Kidney glomerular epithelial cell (primary cell): ENCODE measurements at regions not wholly inside any gene's neighbourhood (a gene's known extent, or its start where the extent isn't known, plus 50 kb on each side); places are given as distances from the start of the nearest gene placed in this dataset.
A peak's percentile ranks its signal among the peaks of the same experiment; 100 is the strongest.

ENCODE experiments used
- DNase-seq: peaks from one replicate; lab custom pipeline; 2025; lab: John Stamatoyannopoulos, UW

DNA sequence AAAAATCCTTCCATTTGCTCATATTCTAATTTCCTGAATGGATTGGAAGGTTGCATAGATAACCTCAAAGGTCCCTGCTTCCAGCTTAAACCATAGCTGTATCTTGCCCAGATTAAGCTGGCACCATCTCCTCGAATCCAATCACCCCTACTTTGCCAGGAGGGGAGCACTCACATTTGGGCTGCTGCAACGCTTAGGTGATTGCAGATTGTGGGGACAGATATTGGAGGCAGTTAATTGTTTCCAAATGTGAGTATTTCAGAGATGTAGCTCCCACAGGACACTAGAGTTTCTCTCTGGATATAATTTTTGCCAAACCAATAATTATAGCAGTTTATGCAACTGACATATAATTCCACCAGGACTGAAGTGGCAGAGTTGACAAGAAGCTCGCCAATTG, 53.5 kb upstream of the ACSL1 start:
- no peak for DNase-seq

- no peak for DNase-seq
These were observed 56.5 kb upstream of the ACSL1 start for GRCh38 chr4:184882276-184882675.

- no peak for DNase-seq
These were observed 57.3 kb upstream of the ACSL1 start for GRCh38 chr4:184883024-184883423.

GRCh38 chr4:184884883-184885282, 59.1 kb upstream of the ACSL1 start:
- DNase-seq: no peak

- DNase-seq: no peak
These were observed 59.8 kb upstream of the ACSL1 start for GRCh38 chr4:184885602-184886001.

GRCh38 chr4:184887333-184887732, 61.6 kb upstream of the ACSL1 start:
- DNase-seq: no peak

GRCh38 chr4:184887947-184888346, 62.2 kb upstream of the ACSL1 start:
- no peak for DNase-seq

DNA sequence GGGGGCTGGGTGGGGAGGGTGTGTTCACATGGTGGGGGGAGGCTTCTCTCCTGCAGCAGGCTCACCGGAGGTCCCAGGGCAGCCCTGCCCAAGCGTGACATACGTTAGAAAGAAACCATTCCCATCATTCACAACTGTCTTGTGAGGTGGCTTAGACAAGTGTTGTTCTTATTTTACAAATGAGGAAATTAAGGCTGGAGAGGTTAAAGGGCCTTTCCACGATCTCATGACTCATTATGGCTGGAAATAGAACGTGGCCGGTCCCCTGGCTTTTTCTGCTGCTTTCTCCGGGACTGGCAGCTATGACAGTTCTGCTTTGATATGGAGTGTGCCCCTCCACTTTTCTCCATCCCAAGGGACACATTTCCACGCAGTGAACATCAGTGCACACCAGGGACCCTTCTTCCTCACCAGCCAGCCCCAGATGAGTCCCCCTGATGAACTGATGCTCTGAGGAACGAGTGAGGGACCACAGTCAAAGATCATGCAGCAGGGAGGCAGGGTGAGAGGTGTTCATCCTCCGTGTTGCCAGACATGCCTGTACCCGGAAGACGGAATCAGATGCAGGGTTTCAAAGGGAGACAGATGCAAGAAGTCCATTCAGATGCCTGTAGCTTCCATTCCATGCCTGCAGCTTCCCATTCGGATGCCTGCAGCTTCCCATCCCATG, 64.0 kb upstream of the ACSL1 start:
- DNase-seq: no peak

DNA sequence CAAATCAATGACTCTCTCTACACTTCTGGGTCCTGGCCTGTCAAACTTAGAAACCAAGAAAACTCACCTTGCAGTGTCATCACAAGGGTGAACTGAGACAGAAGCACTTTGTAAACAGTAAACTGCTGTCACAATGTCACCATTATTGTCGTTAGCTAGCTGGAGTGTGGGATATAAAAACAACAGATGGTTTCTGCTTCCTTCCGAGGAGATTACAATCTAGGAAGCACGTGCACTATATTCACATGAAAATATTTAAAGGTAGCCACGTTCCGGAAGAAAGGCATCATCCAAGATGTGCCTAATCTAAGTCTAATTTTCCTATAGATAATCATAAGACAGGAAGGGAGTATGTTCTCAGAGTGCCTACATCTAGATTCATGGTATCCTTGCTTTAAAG, 64.7 kb upstream of the ACSL1 start:
- no peak for DNase-seq

GRCh38 chr4:184891816-184892397, 66.1 kb upstream of the ACSL1 start:
- DNase-seq: no peak

DNA sequence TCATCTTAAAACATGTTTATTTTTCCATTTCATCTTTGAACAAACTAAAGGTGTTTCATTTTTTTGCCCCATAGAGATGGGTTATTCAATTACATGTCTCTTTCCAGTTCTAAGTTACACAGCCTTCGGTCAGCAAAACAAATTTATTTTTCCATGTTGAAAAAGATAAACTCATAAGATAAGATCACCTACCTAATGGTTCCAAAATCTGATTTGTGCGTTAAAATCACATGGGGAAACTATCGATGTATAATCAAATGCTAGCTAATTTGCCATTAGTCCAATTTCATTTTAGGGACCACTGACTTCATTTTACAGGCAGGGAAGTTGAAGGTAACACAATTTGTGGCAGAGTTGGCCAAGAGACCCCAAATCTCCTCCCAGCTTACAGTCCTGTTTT, 67.2 kb upstream of the ACSL1 start:
- DNase-seq: no peak

GRCh38 chr4:184893801-184894571, 68.2 kb upstream of the ACSL1 start:
- DNase-seq: no peak

- DNase-seq: no peak
These were observed 69.4 kb upstream of the ACSL1 start for GRCh38 chr4:184895012-184895695.

DNA sequence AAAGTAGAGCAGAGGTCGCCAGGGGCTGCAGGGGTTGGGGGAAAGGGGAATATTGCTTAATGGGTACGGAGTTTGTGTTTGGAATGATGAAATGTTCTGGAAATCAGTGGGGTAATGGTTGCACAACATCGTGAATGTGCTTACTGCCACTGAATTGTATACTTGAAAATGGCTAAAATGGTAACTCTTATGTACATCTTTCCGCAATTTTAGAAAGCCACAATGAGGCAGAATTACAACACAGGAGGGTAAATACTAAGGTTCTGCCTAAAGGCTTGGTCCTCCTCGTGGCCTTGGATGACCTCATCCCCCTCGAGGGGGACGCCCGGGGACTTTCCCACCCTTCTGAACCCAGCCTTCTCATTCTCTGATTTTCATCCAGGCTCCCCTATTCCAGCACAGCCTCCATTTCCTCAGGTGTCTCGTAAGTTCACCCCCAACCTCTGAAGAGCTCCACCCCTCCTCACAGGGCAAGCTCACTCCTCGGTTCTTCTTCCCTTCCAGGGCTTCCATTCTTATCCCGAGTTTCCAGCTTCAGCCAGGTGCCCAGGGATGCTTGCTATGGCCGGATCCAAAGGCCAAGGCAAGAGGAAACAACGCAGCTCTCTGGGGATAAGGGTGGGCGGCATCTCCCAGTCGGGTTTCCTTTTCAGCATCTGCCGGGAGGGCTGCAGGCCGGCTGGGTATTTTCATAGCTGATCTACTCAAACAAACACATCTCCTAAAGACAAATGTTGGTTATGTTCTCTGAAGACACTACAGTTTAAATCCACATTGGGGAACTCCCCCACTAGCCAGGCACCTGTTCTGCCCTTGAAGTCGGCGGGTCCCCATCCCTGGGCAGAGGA, 71.3 kb upstream of the ACSL1 start:
- DNase-seq: no peak

DNA sequence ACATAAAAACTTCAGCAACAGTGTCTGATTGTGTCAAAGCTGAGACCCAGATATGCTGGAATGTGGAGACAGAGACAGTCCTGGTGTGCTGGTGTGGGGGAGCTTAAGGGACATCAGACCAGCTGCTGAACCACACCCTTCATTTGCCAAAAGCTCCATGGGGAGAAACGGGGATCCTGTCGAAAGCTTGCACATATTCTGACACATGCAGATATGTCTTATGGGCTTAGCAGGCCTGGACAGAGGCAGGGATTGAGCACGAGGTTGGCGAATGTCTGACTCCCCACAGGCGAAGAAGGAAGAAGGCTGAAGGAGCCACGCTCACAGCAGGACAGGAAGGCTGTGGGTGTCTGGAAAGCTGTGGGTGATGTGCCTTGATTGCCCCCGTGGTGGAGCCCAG, 72.1 kb upstream of the ACSL1 start:
- no peak for DNase-seq

- DNase-seq: no peak
These were observed 73.0 kb upstream of the ACSL1 start for GRCh38 chr4:184898793-184899192.

- DNase-seq: peak; percentile 53
These were observed 73.7 kb upstream of the ACSL1 start for GRCh38 chr4:184899261-184900134.

DNA sequence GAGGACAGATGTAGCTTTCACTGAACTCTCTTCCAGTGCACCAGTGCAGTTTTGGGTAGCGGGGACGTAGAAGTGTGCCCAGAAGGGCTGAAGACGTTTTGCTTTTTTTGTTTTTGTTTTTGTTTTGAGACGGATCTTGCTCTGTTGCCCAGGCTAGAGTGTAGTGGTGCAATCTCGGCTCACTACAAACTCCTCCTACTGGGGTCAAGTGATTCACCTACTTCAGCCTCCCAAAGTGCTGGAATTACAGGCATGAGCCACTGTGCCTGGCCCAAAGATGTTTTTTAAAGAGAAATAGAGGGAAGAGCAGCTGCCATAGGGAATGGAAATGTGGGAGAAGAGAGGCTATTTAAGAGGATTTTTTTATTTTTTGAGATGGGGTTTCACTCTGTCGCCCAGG, 74.4 kb upstream of the ACSL1 start:
- DNase-seq: no peak

- DNase-seq: no peak
These were observed 76.8 kb upstream of the ACSL1 start for GRCh38 chr4:184902550-184902949.

- DNase-seq: no peak
These were observed 80.8 kb upstream of the ACSL1 start for GRCh38 chr4:184906480-184907097.
